ENCODE measurements at regions not wholly inside any gene's neighbourhood (a gene's known extent, or its start where the extent isn't known, plus 50 kb on each side); places are given as distances from the start of the nearest gene placed in this dataset.

DNA sequence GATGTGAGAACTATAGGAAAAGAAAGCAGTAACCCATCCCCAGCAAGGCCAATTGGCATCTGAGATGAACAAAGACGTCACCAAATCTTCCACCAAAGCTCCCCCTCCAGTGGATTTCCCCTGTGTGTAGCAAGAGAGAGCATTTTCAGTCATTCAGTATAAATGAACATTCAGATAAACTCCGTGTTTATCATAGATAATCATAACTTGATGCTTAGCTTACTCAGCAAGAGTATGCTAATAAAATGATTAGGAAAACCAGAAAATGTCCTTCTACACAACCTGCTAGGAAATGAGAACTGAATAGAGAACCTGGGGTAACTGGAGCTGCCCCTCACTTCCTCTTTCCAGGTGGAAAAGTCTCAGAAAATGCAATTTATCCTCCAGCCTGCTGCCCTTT, 198.0 kb upstream of the CCDC150 start:
- WGBS, 2 donors: 35 to 42% methylated on average over 2 of the region's 2 CpGs
- H3K4me1 ChIP-seq: no peaks in the 10 kb centered on the region

DNA sequence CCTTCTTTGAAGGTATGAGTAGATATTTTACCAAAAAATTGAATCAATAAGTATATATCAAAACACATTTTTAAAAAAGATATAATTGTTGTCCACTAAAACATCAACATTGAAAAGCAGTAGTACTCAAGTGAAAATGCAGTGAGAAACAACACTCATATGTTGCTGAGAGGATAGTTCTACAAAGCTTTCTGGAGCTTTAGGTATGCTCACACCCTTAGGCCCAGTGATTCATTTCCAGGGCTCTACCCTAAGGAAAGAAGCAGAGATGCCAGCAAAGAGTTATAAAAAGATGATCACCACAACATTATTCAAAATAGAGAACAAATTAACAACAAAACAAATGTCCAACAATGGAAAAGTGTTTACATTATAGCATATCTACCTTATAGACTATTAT, 197.3 kb upstream of the CCDC150 start:
- intact Hi-C loops (cut with DNase I): no loop called here

More for the DNA sequence above, 198.0 kb upstream of the CCDC150 start:
- TF ChIP-seq, protein P1, sequence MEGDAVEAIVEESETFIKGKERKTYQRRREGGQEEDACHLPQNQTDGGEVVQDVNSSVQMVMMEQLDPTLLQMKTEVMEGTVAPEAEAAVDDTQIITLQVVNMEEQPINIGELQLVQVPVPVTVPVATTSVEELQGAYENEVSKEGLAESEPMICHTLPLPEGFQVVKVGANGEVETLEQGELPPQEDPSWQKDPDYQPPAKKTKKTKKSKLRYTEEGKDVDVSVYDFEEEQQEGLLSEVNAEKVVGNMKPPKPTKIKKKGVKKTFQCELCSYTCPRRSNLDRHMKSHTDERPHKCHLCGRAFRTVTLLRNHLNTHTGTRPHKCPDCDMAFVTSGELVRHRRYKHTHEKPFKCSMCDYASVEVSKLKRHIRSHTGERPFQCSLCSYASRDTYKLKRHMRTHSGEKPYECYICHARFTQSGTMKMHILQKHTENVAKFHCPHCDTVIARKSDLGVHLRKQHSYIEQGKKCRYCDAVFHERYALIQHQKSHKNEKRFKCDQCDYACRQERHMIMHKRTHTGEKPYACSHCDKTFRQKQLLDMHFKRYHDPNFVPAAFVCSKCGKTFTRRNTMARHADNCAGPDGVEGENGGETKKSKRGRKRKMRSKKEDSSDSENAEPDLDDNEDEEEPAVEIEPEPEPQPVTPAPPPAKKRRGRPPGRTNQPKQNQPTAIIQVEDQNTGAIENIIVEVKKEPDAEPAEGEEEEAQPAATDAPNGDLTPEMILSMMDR (IDR thresholded peaks at IDR 0.05): no peak
- no peak for TF ChIP-seq POLR2A (IDR thresholded peaks at IDR 0.05)
- no peaks in the 10 kb centered on the region for H3K9me3 ChIP-seq
- no peak for ATAC-seq
- no peak overlapping the region for H3K4me3 ChIP-seq
- H3K36me3 ChIP-seq (replicated peaks in 1 of 2; ENCODE audit: insufficient read depth in 1 of 2, low read depth in 2 of 2): no peaks in the 10 kb centered on the region
- intact Hi-C loops (cut with DNase I): no loop called here
- no peak overlapping the region for H3K27ac ChIP-seq
- DNase-seq: no peak
- H3K27me3 ChIP-seq: no peaks in the 10 kb centered on the region

DNA sequence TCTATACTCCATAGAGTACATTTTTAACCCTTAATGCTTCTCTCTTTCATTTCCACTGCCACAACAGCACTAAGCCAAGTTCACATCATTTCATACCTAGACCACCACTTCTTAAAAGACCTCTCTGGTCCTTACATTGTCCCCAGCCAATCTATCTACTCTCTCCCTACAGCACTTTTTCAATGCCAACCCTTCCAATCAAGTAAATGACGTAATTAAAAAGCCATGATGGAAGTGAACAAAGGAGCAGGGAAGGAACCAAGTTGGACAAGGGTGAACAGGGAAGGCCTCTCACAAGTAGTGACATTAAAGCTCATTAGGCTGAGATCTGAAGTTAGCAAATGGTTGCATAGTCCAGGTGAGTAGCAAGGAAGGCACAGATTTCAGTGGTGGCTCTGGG, 195.1 kb upstream of the CCDC150 start:
- DNase-seq (no peak), ATAC-seq (no peak)
- intact Hi-C loops (cut with DNase I): no loop called here
- Histone ChIP-seq H3K27ac (no peak overlapping the region), H3K9me3 (no peaks in the 10 kb centered on the region), H3K4me3 (no peak overlapping the region), H3K36me3 (replicated peaks in 1 of 2; ENCODE audit: insufficient read depth in 1 of 2, low read depth in 2 of 2) (no peaks in the 10 kb centered on the region), H3K4me1 (no peaks in the 10 kb centered on the region), H3K27me3 (no peaks in the 10 kb centered on the region)
- TF ChIP-seq, protein P1 (IDR thresholded peaks at IDR 0.05): no peak
- no peak for TF ChIP-seq POLR2A (IDR thresholded peaks at IDR 0.05)
- WGBS, 2 donors: 65 to 75% methylated on average over 1 of the region's 1 CpG

More for the DNA sequence above, 197.3 kb upstream of the CCDC150 start:
- Histone ChIP-seq H3K4me1 (no peaks in the 10 kb centered on the region), H3K27ac (no peak overlapping the region), H3K27me3 (no peaks in the 10 kb centered on the region), H3K36me3 (replicated peaks in 1 of 2; ENCODE audit: insufficient read depth in 1 of 2, low read depth in 2 of 2) (no peaks in the 10 kb centered on the region), H3K9me3 (no peaks in the 10 kb centered on the region), H3K4me3 (no peak overlapping the region)
- ATAC-seq (no peak), DNase-seq (no peak)
- TF ChIP-seq, protein P1 (IDR thresholded peaks at IDR 0.05): no peak
- TF ChIP-seq POLR2A (IDR thresholded peaks at IDR 0.05): no peak

DNA sequence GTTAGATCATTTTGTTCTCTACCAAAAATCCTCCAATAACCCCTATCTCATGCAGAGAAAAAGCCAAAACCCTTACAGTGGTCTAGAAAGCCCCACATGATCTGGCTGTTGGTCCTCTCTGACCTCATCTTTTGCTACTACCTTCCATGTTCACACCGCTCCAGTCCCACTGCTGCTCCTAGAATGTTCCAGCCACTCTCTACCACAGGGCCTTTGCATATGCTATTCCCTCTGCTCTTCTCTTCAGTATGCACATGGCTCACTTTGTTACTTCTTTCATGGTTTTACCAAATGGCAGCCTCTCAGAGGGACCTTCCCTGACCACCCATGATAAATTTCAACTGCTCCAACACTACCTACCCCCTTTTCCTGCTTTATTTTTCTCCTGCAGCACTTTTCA, 193.5 kb upstream of the CCDC150 start:
- DNase-seq (no peak), ATAC-seq (no peak)
- no peak overlapping the region for H3K4me3 ChIP-seq
- no peaks in the 10 kb centered on the region for H3K4me1 ChIP-seq
- no peak overlapping the region for H3K27ac ChIP-seq
- WGBS, 2 donors: 100% methylated on average over 1 of the region's 1 CpG
- TF ChIP-seq, protein P1 (IDR thresholded peaks at IDR 0.05): no peak
- no peak for TF ChIP-seq POLR2A (IDR thresholded peaks at IDR 0.05)
- H3K27me3 ChIP-seq: no peaks in the 10 kb centered on the region
- intact Hi-C loops (cut with DNase I): no loop called here
- no peaks in the 10 kb centered on the region for H3K36me3 ChIP-seq (replicated peaks in 1 of 2; ENCODE audit: insufficient read depth in 1 of 2, low read depth in 2 of 2)
- H3K9me3 ChIP-seq: no peaks in the 10 kb centered on the region

DNA sequence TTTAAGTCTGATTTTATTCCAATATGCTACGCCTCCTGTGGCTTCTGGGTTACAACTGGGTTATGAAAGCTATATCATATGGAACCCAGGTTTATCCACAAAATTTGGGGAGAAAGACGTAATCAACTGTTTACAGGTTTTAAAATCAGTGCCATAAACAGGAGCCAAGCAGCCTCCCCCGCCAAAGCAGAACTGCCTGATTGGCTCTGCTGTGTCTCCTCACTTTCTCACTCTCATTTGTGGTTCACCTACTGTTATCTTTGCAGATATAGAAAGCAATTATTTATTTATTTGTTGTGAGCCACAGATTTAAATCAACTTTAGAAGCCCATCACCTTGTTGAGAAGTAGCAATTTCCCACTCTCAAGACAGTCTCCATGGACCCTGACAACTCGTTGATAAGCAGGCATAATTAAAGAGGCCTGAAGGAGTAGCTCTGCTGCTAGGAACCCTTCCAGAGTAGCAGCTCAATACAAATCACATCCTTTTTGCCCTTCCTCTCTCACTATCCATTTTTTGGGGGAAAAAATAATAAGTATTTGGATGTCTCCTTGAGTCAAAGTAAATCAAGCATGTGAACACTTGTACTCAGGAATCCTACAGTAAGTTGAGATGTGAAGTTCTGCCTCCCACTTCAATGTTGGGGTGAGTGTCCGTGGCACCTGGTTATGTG, 191.0 kb upstream of the CCDC150 start:
- Histone ChIP-seq H3K4me1 (no peaks in the 10 kb centered on the region), H3K4me3 (no peak overlapping the region), H3K9me3 (no peaks in the 10 kb centered on the region), H3K36me3 (replicated peaks in 1 of 2; ENCODE audit: insufficient read depth in 1 of 2, low read depth in 2 of 2) (no peaks in the 10 kb centered on the region), H3K27ac (no peak overlapping the region), H3K27me3 (no peaks in the 10 kb centered on the region)
- intact Hi-C loops (cut with DNase I): no loop called here
- TF ChIP-seq POLR2A (IDR thresholded peaks at IDR 0.05): no peak
- TF ChIP-seq, protein P1 (IDR thresholded peaks at IDR 0.05): no peak
- ATAC-seq (no peak), DNase-seq (no peak)
- 48 to 57% methylated on average over 5 of the region's 5 CpGs for WGBS, 2 donors
